Frontal cortex (tissue), 4 donors: ENCODE measurements at regions not wholly inside any gene's neighbourhood (a gene's known extent, or its start where the extent isn't known, plus 50 kb on each side); places are given as distances from the start of the nearest gene placed in this dataset. TPM values are rescaled to one million over a fixed set of nuclear protein-coding genes. Genes with fewer than 3 reads are reported as not detected.
A peak's percentile ranks its signal among the peaks of the same experiment; 100 is the strongest.
"Not testable (repeated sequence)": the region's sequence is repeated elsewhere in the genome, so short reads cannot be mapped to it uniquely, and the experiment has no call there.

Experiments used
- DNase-seq, 2 donors: peaks; one replicate each; pipeline ENCODE4 v3.0.0; 2012; ENCODE audit warnings: low spot score in 2 of 2
- FAIRE-seq: peaks from 2 replicates; lab custom pipeline; 2012; peaks lifted over from hg19 to GRCh38; lab: Jason Lieb, UNC
- small RNA-seq: library from RNA; depleted of rRNA; stranded (forward); fragments of <200 nt; gene quantifications from one replicate; pipeline ENCODE3, GENCODE V24; 2014
- donor health status: control.
- donor health status: control.
- donor health status: control.

- DNase-seq (no peak), FAIRE-seq (no peak)
These were observed 51.8 kb downstream of the TEX44 start for GRCh38 chr2:231644426-231644825.

DNA sequence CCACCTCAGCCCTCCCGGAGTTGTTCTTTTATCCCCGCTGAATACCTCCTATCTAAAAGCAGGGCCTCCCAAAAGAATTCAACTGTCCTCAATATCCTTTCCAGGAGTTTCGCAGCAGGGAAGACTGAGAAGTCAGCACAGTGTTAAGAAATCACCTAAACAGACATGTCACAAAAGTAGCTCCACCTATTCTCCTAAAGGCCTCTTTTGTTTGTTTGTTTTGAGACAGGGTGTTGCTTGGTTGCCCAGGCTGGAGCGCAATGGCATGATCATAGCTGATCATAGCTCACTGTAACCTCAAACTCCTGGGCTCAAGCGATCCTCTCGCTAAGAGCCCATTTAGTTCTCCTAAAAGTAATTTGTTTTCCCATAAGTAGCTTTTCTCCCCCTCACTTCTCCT, 53.8 kb downstream of the TEX44 start:
- no peak for DNase-seq
- FAIRE-seq: no peak

DNA sequence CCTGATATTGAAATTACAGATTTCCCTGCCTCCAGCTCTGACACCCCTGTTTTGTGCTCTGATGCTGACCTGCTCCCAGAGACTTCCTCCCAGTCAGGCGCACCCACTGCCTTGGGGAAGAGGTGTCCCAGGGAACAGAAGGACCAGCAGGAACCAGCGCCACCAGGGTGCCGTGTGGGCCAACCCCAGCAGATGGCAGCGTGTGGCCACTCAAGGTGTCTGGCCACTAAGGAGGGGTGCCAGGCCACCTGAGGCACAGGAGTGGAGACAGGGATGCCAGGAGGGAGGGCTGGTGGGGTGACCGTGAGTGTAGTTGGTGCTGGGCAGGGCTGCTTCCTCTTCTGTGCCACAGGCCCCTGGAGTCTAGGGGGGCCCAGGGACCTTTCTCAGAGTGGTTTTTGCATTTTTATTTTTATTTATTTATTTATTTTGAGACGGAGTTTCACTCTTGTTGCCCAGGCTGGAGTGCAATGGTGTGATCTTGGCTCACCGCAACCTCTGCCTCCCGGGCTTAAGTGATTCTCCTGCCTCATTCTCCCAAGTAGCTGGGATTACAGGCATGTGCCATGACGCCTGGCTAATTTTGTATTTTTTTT, 56.0 kb downstream of the TEX44 start:
- DNase-seq: peak in 1 of 2 donors; percentile 51
- no peak for FAIRE-seq

- DNase-seq, FAIRE-seq: not testable (repeated sequence)
These were observed 56.8 kb upstream of the PTMA start for GRCh38 chr2:231651561-231651960.

- no peak for FAIRE-seq
- no peak for DNase-seq
These were observed 52.8 kb upstream of the PTMA start for GRCh38 chr2:231655488-231655887.

- DNase-seq (no peak), FAIRE-seq (no peak)
These were observed 52.4 kb upstream of the PTMA start for GRCh38 chr2:231655894-231656293.

Small RNA genes lying in the stretch of these regions (small RNA-seq; reads per million reads assigned to genes)
- not detected for gene RN7SL499P
